ENCODE measurements at regions not wholly inside any gene's neighbourhood (a gene's known extent, or its start where the extent isn't known, plus 50 kb on each side); places are given as distances from the start of the nearest gene placed in this dataset.

DNA sequence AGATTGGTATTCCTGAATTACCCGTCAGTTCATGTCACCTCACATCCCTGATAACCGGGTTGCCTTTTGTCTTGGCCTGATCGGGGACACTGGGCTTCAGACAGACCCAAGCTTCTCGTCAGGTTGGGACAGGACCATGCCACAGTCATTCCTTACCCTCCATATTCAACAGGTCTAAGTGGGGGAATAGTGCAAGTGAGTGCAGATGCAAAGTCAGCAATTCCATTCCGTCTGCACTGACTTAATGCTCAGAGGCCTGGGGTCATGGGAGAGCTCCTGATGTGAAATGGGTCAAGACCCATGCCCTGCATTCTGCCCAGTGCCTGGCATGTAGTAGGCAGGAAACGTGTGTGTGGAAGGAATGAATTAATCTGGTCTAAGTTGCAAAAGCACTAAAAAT lies 95.4 kb upstream of the PITRM1 start:
- ChIA-PET POLR2A (ENCODE audit: unreplicated experiment) (no interaction called here), CTCF (interaction anchor here (0.5 to 1.3 kb wide), 2 partner anchors 9 to 10 kb away, joined by 3 read pairs; no protein-coding TSS in a partner anchor)
- Histone ChIP-seq H3K9ac (ENCODE audit: low read depth, low read length) (no peak overlapping the region), H2AK5ac (ENCODE audit: low read depth, low read length) (no peak overlapping the region), H3K23ac (ENCODE audit: low read depth, low read length) (no peak overlapping the region), H3K27me3 (ENCODE audit: control insufficient read depth, insufficient read depth, low read length) (peaks cover 6% of the 10 kb centered on the region; the same call in 1 of the 2 replicates), H3K4me1 (ENCODE audit: control insufficient read depth, insufficient read depth, low read length) (peaks cover 4% of the 10 kb centered on the region; the same call in 1 of the 2 replicates), H3K4me2 (ENCODE audit: low read depth, low read length) (no peak overlapping the region), H2BK20ac (ENCODE audit: low read depth, low read length) (no peak overlapping the region), H3K14ac (replicated peaks; ENCODE audit: low read depth, low read length) (no peak overlapping the region), H2BK5ac (ENCODE audit: low read depth, low read length, poor library complexity, severe bottlenecking) (no peak overlapping the region), H3K79me1 (ENCODE audit: low read depth in 1 of 2, low read length in 2 of 2) (no peaks in the 10 kb centered on the region), H2BK120ac (ENCODE audit: low read depth, low read length) (no peak overlapping the region), H3K36me3 (ENCODE audit: control insufficient read depth, insufficient read depth, low read length) (no peaks in the 10 kb centered on the region), H4K91ac (ENCODE audit: insufficient read depth, low read depth, low read length) (no peak overlapping the region), H3K56ac (ENCODE audit: extremely low read depth, insufficient read depth, low read length) (no peak overlapping the region), H3K9me1 (ENCODE audit: insufficient read depth, low read length) (no peaks in the 10 kb centered on the region), H2AFZ (replicated peaks; ENCODE audit: low read length, poor library complexity) (no peak overlapping the region), H4K5ac (ENCODE audit: low read depth, low read length) (no peak overlapping the region), H3K4ac (ENCODE audit: low read depth, low read length) (no peak overlapping the region), H3K27ac (ENCODE audit: insufficient read depth, low read length) (no peak overlapping the region), H3K4me3 (ENCODE audit: insufficient read depth, low read depth, low read length) (no peak overlapping the region), H2BK15ac (ENCODE audit: low read depth, low read length) (no peak overlapping the region), H2AK9ac (replicated peaks; ENCODE audit: low read depth, low read length, poor library complexity) (no peak overlapping the region), H4K20me1 (ENCODE audit: insufficient read depth, low read length) (no peaks in the 10 kb centered on the region), H4K8ac (ENCODE audit: low read depth in 2 of 2, low read length in 2 of 2) (no peak overlapping the region), H3K18ac (ENCODE audit: low read depth, low read length) (no peak overlapping the region), H3K9me3 (ENCODE audit: control insufficient read depth, insufficient read depth, low read length) (no peaks in the 10 kb centered on the region)
- no peak for ATAC-seq (ENCODE audit: low read depth)
- dilution Hi-C loops (cut with HindIII; ENCODE audit: low sequenced_read_pairs, unreplicated experiment): no loop called here
- no peak for TF ChIP-seq NFE2L2 (IDR thresholded peaks at IDR 0.05; ENCODE audit: low read depth, low read length)
- TF ChIP-seq FOS (IDR thresholded peaks at IDR 0.05; ENCODE audit: low read depth, low read length): no peak
- no peak for TF ChIP-seq RAD21 (IDR thresholded peaks at IDR 0.05; ENCODE audit: low read length)
- TF ChIP-seq MAFK (IDR thresholded peaks at IDR 0.05; ENCODE audit: low read depth, low read length): peak; percentile 42; the same call in 1 of the 2 replicates
- 100% methylated on average over 1 of the region's 6 CpGs; no CpG with 5 or more reads in 1 of the 2 experiments for WGBS, 2 experiments (ENCODE audit: extremely low coverage in 2 of 2, insufficient read length in 1 of 2)
- intact Hi-C loops (cut with micrococcal nuclease): no loop called here
- no peak for DNase-seq
- in situ Hi-C loops (cut with MboI; ENCODE audit: low sequenced_read_pairs): no loop called here
- BruUV-seq (replicated peaks): no TSS peak
